ENCODE measurements at regions not wholly inside any gene's neighbourhood (a gene's known extent, or its start where the extent isn't known, plus 50 kb on each side); places are given as distances from the start of the nearest gene placed in this dataset.

- DNase-seq (ENCODE audit: extremely low read depth in 1 of 4, low spot score in 3 of 4) = no peak
- Histone ChIP-seq H3K36me3 (ENCODE audit: control insufficient read depth, insufficient read depth, low read length) (no peaks in the 10 kb centered on the region), H3K4me2 (ENCODE audit: insufficient read depth, low read length) (no peak overlapping the region), H3K4me1 (replicated peaks in 1 of 2; ENCODE audit: control insufficient read depth in 2 of 2, insufficient read depth in 2 of 2, low read length in 2 of 2) (no peaks in the 10 kb centered on the region), H3K9me1 (ENCODE audit: control insufficient read depth, insufficient read depth, low read length) (no peaks in the 10 kb centered on the region), H2AFZ (ENCODE audit: low read depth, low read length) (no peak overlapping the region), H3K27ac (ENCODE audit: extremely low read depth, low read depth, low read length) (no peak overlapping the region), H3K79me2 (ENCODE audit: control insufficient read depth, insufficient read depth, low read length) (no peaks in the 10 kb centered on the region), H3K9ac (ENCODE audit: insufficient read depth in 1 of 2, low read depth in 2 of 2, low read length in 2 of 2) (no peak overlapping the region), H3K27me3 (ENCODE audit: control insufficient read depth in 2 of 2, insufficient read depth in 2 of 2, low read length in 2 of 2) (peaks cover 12 to 23% of the 10 kb centered on the region in 2 experiments), H3K4me3 (no peak overlapping the region), H3K9me3 (replicated peaks; ENCODE audit: control insufficient read depth, insufficient read depth, low read depth, low read length) (no peaks in the 10 kb centered on the region), H4K20me1 (replicated peaks; ENCODE audit: control insufficient read depth, insufficient read depth, low read length) (no peaks in the 10 kb centered on the region)
- no peak for ATAC-seq
- in situ Hi-C loops (cut with MboI) (no loop called here), intact Hi-C loops (cut with micrococcal nuclease) (no loop called here)
- ChIA-PET POLR2A (interaction anchor here (1.1 kb wide), 1 partner anchor 12 kb away, joined by 3 read pairs; no protein-coding TSS in a partner anchor), CTCF (ENCODE audit: low intra/inter-chr PET ratio) (no interaction called here)
- FAIRE-seq = no peak
- BruUV-seq (replicated peaks) = no TSS peak
- 2% methylated on average over 7 of the region's 7 CpGs for WGBS (ENCODE audit: insufficient coverage, low coverage, missing lambda C conversion rate)
- TF ChIP-seq AFF1 (IDR thresholded peaks at IDR 0.05; ENCODE audit: low read depth in 1 of 2, partially characterized antibody in 2 of 2) (no peak), NCOA6 (IDR thresholded peaks at IDR 0.05) (no peak), GATA2 (CRISPR knock-in tag; IDR thresholded peaks at IDR 0.05) (no peak), POLR2B (IDR thresholded peaks at IDR 0.05; ENCODE audit: low read depth, partially characterized antibody) (no peak), MTA1 (IDR thresholded peaks at IDR 0.05; ENCODE audit: borderline replicate concordance) (no peak), PATZ1 (CRISPR knock-in tag; IDR thresholded peaks at IDR 0.05; ENCODE audit: borderline replicate concordance) (no peak), NFIC (IDR thresholded peaks at IDR 0.05) (no peak), RFX1 (IDR thresholded peaks at IDR 0.05) (no peak), TAF9B (IDR thresholded peaks at IDR 0.05; ENCODE audit: partially characterized antibody) (no peak), KLF6 (CRISPR knock-in tag; IDR thresholded peaks at IDR 0.05; ENCODE audit: borderline replicate concordance) (no peak), ZC3H4 (CRISPR knock-in tag; IDR thresholded peaks at IDR 0.05; ENCODE audit: borderline replicate concordance) (no peak), SMARCA4 (IDR thresholded peaks at IDR 0.05) (no peak), SRSF1 (IDR thresholded peaks at IDR 0.05; ENCODE audit: low read depth, low read length) (no peak), ZNF589 (CRISPR knock-in tag; IDR thresholded peaks at IDR 0.05; ENCODE audit: low read depth) (no peak), BRD4 (IDR thresholded peaks at IDR 0.05) (no peak), E2F4 (CRISPR knock-in tag; IDR thresholded peaks at IDR 0.05; ENCODE audit: low read depth) (no peak)
Measured at GRCh38 chr17:31786796-31787481, 72.1 kb downstream of the COPRS start.
